D341Med (cell line): ENCODE measurements at regions not wholly inside any gene's neighbourhood (a gene's known extent, or its start where the extent isn't known, plus 50 kb on each side); places are given as distances from the start of the nearest gene placed in this dataset.
"Not testable (repeated sequence)": the region's sequence is repeated elsewhere in the genome, so short reads cannot be mapped to it uniquely, and the experiment has no call there.

Experiments
- DNase-seq: peaks from one replicate; pipeline ENCODE4 v3.0.0; 2012; ENCODE audit warnings: low spot score

GRCh38 chr21:14613486-14614224 lies 67.5 kb upstream of the SAMSN1 start:
- DNase-seq, result no peak

GRCh38 chr21:14610119-14610518 lies 64.0 kb upstream of the SAMSN1 start:
- DNase-seq, result not testable (repeated sequence)

GRCh38 chr21:14609274-14609673 lies 63.2 kb upstream of the SAMSN1 start:
- DNase-seq, result no peak

- no peak for DNase-seq
Measured at GRCh38 chr21:14607262-14607661, 61.1 kb upstream of the SAMSN1 start.

GRCh38 chr21:14603202-14603601 lies 57.1 kb upstream of the SAMSN1 start:
- DNase-seq, result no peak

GRCh38 chr21:14602382-14602958 lies 56.4 kb upstream of the SAMSN1 start:
- no peak for DNase-seq

GRCh38 chr21:14600569-14601297 lies 54.6 kb upstream of the SAMSN1 start:
- DNase-seq, result no peak

GRCh38 chr21:14598065-14598464 lies 52.0 kb upstream of the SAMSN1 start:
- DNase-seq, result no peak
